GM19035 (cell line): ENCODE measurements at regions not wholly inside any gene's neighbourhood (a gene's known extent, or its start where the extent isn't known, plus 50 kb on each side); places are given as distances from the start of the nearest gene placed in this dataset.

Source experiments
- ATAC-seq: cut with Tn5 transposase; IDR thresholded peaks from one replicate; pipeline ENCODE4 v1.9.1; 2021; ENCODE audit not compliant: unreplicated experiment

GRCh38 chr5:4855036-4855435 lies 285.1 kb upstream of the ADAMTS16 start:
- no peak for ATAC-seq

- ATAC-seq: no peak
Observed at GRCh38 chr5:4855880-4856279, 284.2 kb upstream of the ADAMTS16 start.

- ATAC-seq: no peak
Observed at GRCh38 chr5:4857761-4858160, 282.4 kb upstream of the ADAMTS16 start.

DNA sequence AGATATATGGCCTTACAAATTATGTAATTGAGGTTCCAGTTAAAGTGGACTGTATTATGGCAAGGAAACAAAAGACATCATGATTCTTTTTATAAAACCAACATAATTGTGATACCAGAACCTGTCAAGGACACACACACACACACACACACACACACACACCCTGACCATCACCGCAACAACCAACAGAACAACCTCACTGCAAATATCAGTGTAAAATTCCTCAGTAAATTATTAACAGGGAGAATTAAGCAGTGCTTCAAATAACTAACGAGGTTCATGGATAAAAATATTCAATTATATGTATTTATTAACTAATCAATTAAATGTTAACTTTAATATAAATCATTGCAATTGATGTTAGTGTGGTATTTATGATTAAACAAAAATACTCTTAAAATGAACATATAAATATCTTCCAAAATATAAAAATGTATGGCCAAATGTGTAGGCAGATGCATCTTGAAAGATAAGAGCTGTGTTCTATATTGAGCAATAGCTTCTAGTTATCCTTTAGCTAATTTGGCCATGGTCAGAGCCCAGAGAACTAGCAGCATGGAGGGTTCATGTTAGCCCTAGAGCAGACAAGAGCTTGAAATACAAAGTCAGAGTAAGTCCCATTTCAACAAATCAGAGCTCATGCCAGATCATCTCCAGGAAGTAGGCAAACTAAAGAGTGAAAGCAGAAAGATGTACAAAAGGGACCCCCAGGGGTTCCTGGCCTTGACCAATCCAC lies 280.5 kb upstream of the ADAMTS16 start:
- ATAC-seq: no peak

DNA sequence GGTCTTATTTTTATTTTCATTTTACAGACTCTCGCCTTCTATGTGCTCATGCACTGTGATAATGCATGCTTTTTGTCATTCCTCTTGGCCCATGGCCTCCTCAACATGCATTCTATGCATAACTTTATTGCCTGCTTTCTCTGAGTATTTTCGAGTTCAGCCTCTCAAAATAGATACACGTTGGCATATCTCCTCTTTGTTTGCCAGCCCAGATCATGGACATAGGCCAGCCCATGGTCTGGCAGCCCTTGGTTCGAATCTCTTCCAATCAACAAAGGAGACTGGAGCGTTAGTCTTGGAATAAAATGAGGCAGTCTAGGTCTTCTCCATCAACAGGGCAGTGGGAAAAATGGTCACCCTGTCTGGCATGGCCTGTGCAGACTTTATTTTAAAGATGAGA lies 279.5 kb upstream of the ADAMTS16 start:
- no peak for ATAC-seq

DNA sequence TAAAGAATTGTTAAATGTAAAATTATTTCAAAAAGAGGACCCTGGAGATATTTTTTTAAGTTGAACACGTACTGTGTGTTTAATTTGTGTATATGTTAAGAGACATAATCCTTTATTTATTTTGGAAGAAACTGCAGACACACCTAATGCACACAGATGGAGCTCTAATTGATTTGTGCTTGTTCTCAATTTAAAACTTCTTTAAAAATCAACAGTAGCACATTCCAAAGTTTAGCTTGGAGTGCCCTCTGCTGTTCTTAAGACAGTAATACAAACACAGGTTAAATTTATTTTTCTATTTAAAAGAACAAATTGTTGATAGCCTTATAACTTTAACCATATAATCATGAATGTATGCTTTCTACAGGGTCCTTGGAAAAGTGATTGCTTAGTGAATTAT lies 277.6 kb upstream of the ADAMTS16 start:
- ATAC-seq: no peak

DNA sequence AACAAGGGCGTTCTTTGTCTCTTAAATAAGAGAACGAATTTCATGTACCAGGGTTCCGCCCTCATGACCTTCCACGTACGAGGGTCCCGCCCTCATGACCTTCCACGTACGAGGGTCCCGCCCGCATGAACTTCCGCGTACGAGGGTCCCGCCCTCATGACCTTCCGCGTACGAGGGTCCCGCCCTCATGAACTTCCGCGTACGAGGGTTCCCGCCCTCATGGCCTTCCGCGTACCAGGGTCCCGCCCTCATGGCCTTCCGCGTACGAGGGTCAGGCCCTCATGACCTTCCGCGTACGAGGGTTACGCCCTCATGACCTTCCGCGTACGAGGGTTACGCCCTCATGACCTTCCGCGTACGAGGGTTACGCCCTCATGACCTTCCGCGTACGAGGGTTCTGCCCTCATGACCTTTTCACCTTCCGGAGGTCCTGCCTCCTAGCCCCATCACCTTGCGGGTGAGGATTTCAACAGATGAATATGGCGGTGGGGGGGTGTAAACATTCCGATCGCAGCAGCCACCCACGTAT lies 273.9 kb upstream of the ADAMTS16 start:
- no peak for ATAC-seq

GRCh38 chr5:4866817-4867216 lies 273.3 kb upstream of the ADAMTS16 start:
- no peak for ATAC-seq

DNA sequence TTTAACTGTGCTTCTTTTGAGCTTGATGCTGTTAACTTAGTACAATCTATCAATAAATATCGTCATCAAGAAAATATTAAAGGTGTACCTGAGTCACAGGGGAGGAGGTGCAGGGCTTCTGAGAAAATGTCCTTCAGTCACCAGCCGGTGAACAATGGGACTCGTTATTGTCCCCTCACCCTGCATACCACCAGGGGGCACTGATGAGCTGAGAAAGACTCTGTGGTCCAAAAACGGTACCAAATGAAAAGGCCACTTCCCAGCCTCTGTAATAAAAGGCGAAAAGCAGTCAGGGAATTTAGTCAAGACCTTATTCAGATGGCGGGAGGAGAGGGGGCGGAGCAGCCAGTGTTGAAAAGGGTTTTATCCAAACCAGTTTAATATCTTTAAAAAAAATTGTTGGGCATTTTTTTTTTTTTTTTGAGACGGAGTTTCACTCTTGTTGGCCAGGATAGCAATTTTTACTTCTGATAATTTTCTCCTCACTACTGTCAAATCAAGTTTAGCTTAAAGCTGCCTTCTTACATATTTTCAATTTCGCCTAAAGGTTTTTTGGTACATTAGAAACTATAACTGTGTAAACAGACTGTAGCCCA lies 271.9 kb upstream of the ADAMTS16 start:
- ATAC-seq: no peak

- ATAC-seq: no peak
Observed at GRCh38 chr5:4873652-4874051, 266.5 kb upstream of the ADAMTS16 start.

GRCh38 chr5:4874097-4874496 lies 266.0 kb upstream of the ADAMTS16 start:
- ATAC-seq: no peak

GRCh38 chr5:4875942-4876341 lies 264.2 kb upstream of the ADAMTS16 start:
- no peak for ATAC-seq

- ATAC-seq: no peak
Observed at GRCh38 chr5:4876804-4877203, 263.3 kb upstream of the ADAMTS16 start.

GRCh38 chr5:4877579-4877978 lies 262.6 kb upstream of the ADAMTS16 start:
- ATAC-seq: no peak

- ATAC-seq: no peak
Observed at GRCh38 chr5:4879075-4879474, 261.1 kb upstream of the ADAMTS16 start.

GRCh38 chr5:4879693-4880303 lies 260.3 kb upstream of the ADAMTS16 start:
- ATAC-seq: peak; percentile 66

DNA sequence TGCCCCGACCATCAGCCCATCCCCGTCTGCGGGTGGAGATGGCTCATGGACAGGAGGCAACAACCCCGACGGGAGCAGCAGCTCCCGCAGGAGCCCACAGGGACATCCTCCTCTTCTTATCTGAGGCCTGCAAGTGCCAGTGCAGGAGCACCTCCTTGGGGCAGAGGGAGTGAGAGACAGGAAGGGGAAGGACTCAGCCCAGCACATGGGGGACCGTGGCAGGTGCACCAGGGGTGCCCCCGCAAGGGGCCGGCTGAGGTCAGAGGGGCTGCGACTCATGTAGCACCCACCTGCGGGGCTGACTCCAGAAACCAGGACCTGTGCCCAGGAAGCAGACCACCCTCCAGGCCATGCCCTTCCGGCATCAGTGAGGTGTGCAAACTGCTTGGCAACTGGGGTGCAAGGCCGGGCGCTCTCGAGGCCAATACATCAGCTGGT lies 259.8 kb upstream of the ADAMTS16 start:
- ATAC-seq: no peak

DNA sequence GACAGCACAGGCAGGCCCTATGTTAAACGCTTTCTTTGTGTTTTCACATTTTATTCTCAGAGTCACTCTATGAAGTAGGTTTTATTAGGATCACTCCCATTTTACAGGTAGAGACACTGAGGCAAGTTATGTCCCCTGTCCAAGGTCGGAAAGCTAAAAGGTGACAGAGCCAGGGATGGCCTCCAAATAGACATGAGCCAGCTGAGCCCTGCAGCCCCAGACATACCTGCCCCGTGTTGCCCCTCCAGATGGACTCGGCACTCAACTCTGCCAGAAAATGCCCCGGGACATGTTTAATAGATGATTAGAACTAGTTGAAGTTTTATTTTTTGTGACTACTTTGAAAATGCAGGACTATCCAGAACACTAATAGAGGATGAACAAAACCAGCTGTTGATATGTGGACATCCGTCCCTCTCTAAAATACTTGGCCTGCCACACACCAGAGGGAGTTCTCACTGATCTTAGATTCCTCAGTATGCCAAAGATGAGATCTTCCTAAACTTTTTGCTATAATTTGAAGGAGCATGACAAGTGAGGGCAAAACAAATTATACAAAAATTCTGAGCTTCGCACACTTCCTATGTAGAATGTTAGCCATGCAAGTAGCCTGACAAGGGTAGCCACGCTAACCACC lies 258.6 kb upstream of the ADAMTS16 start:
- no peak for ATAC-seq

GRCh38 chr5:4882186-4882585 lies 257.9 kb upstream of the ADAMTS16 start:
- no peak for ATAC-seq

DNA sequence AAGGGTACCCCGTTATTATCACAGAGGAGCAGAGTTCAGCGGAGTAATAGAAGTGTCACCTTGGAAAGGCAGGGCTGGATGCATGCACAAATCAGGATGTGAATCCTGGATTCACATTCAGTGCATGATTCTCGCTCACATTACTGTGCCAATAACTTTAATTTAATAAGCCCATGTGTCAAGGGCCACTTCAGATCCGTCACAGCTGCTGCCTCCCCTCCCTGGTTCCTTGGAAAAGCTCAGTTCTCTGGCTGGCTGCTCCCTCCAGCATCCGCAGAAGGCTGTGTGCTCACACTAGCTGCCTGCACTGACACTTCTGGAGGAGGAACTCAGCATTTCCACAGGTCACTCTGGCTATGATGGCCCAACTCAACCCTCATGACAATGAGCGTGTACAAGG lies 256.8 kb upstream of the ADAMTS16 start:
- no peak for ATAC-seq

DNA sequence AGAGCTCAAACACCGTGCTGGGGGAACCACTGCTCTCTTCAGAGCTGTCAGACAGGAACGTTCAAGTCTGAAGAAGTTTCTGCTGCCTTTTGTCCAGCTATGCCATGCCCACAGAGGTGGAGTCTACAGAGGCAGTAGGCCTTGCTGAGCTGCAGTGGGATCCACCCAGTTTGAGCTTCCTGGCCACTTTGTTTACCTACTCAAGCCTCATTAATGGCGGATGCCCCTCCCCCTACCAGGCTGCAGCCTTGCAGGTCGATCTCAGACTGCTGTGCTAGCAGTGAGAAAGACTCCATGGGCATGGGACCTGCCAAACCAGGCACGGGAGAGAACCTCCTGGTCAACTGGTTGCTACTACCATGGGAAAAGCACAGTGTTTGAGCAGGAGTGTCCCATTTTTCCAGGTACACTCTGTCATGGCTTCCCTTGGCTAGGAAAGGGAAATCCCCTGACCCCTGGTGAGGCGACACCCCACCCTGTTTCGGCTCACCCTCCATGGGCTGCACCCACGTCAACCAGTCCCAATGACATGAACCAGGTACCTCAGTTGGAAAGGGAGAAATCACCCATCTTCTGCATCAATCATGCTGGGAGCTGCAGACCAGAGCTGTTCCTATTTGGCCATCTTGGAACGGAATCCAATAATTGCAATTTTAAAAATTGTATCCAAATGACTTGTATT lies 246.9 kb upstream of the ADAMTS16 start:
- no peak for ATAC-seq
